ENCODE measurements at regions not wholly inside any gene's neighbourhood (a gene's known extent, or its start where the extent isn't known, plus 50 kb on each side); places are given as distances from the start of the nearest gene placed in this dataset.

GRCh38 chr16:73756289-73757178, 540.1 kb upstream of the PSMD7 start:
- no peaks in the 10 kb centered on the region for H3K4me1 Mint-ChIP-seq
- no peak for DNase-seq
- no peaks in the 10 kb centered on the region for H3K27me3 Mint-ChIP-seq
- ChIA-PET POLR2A (no interaction called here), CTCF (interaction anchor here (0.6 kb wide), 1 partner anchor 1054 kb away, joined by 3 read pairs; no protein-coding TSS in a partner anchor)
- peaks cover 5% of the 10 kb centered on the region for H3K9me3 Mint-ChIP-seq
- H3K27ac Mint-ChIP-seq: no peak overlapping the region
- no peak overlapping the region for H3K4me3 Mint-ChIP-seq
- H3K36me3 Mint-ChIP-seq (ENCODE audit: low read depth): no peaks in the 10 kb centered on the region

- H3K4me3 Mint-ChIP-seq: no peak overlapping the region
- no peak overlapping the region for H3K27ac Mint-ChIP-seq
- POLR2A ChIA-PET: no interaction called here
- CTCF ChIA-PET: no interaction called here
- peaks cover 4% of the 10 kb centered on the region for H3K9me3 Mint-ChIP-seq
- H3K27me3 Mint-ChIP-seq: no peaks in the 10 kb centered on the region
- DNase-seq: no peak
- no peaks in the 10 kb centered on the region for H3K36me3 Mint-ChIP-seq (ENCODE audit: low read depth)
- H3K4me1 Mint-ChIP-seq: no peaks in the 10 kb centered on the region
Observed at GRCh38 chr16:73753931-73754330, 542.7 kb upstream of the PSMD7 start.

GRCh38 chr16:73750639-73751038, 546.0 kb upstream of the PSMD7 start:
- H3K4me3 Mint-ChIP-seq: no peak overlapping the region
- H3K27ac Mint-ChIP-seq: no peak overlapping the region
- no peak for DNase-seq
- CTCF ChIA-PET: no interaction called here
- H3K27me3 Mint-ChIP-seq: no peaks in the 10 kb centered on the region
- H3K9me3 Mint-ChIP-seq: peaks cover 4% of the 10 kb centered on the region
- no peaks in the 10 kb centered on the region for H3K4me1 Mint-ChIP-seq
- POLR2A ChIA-PET: no interaction called here
- H3K36me3 Mint-ChIP-seq (ENCODE audit: low read depth): no peaks in the 10 kb centered on the region

GRCh38 chr16:73747328-73747727, 549.3 kb upstream of the PSMD7 start:
- ChIA-PET POLR2A (no interaction called here), CTCF (no interaction called here)
- Mint-ChIP-seq H3K36me3 (ENCODE audit: low read depth) (no peaks in the 10 kb centered on the region), H3K27ac (no peak overlapping the region), H3K27me3 (no peaks in the 10 kb centered on the region), H3K4me3 (no peak overlapping the region), H3K9me3 (peaks cover 4% of the 10 kb centered on the region), H3K4me1 (no peaks in the 10 kb centered on the region)
- no peak for DNase-seq

GRCh38 chr16:73746554-73746953, 550.1 kb upstream of the PSMD7 start:
- Mint-ChIP-seq H3K36me3 (ENCODE audit: low read depth) (no peaks in the 10 kb centered on the region), H3K4me3 (no peak overlapping the region), H3K4me1 (no peaks in the 10 kb centered on the region), H3K9me3 (peaks cover 4% of the 10 kb centered on the region), H3K27ac (no peak overlapping the region), H3K27me3 (no peaks in the 10 kb centered on the region)
- ChIA-PET CTCF (no interaction called here), POLR2A (no interaction called here)
- DNase-seq: no peak

- no peak overlapping the region for H3K27ac Mint-ChIP-seq
- no peak for DNase-seq
- no peaks in the 10 kb centered on the region for H3K27me3 Mint-ChIP-seq
- ChIA-PET POLR2A (no interaction called here), CTCF (no interaction called here)
- no peaks in the 10 kb centered on the region for H3K36me3 Mint-ChIP-seq (ENCODE audit: low read depth)
- H3K4me1 Mint-ChIP-seq: no peaks in the 10 kb centered on the region
- H3K4me3 Mint-ChIP-seq: no peak overlapping the region
- peaks cover 2% of the 10 kb centered on the region for H3K9me3 Mint-ChIP-seq
Observed at GRCh38 chr16:73743665-73744496, 552.7 kb upstream of the PSMD7 start.

- CTCF ChIA-PET: no interaction called here
- Mint-ChIP-seq H3K9me3 (peaks cover 2% of the 10 kb centered on the region), H3K27me3 (no peaks in the 10 kb centered on the region), H3K36me3 (ENCODE audit: low read depth) (no peaks in the 10 kb centered on the region), H3K4me3 (no peak overlapping the region), H3K4me1 (no peaks in the 10 kb centered on the region), H3K27ac (no peak overlapping the region)
- POLR2A ChIA-PET: no interaction called here
- DNase-seq: no peak
Observed at GRCh38 chr16:73739049-73739769, 557.4 kb upstream of the PSMD7 start.

GRCh38 chr16:73738266-73738665, 558.3 kb upstream of the PSMD7 start:
- ChIA-PET CTCF (no interaction called here), POLR2A (no interaction called here)
- no peak for DNase-seq
- H3K36me3 Mint-ChIP-seq (ENCODE audit: low read depth): no peaks in the 10 kb centered on the region
- H3K9me3 Mint-ChIP-seq: peaks cover 2% of the 10 kb centered on the region
- H3K4me3 Mint-ChIP-seq: no peak overlapping the region
- no peaks in the 10 kb centered on the region for H3K27me3 Mint-ChIP-seq
- no peak overlapping the region for H3K27ac Mint-ChIP-seq
- no peaks in the 10 kb centered on the region for H3K4me1 Mint-ChIP-seq

GRCh38 chr16:73737637-73738036, 559.0 kb upstream of the PSMD7 start:
- Mint-ChIP-seq H3K4me3 (no peak overlapping the region), H3K27me3 (no peaks in the 10 kb centered on the region), H3K36me3 (ENCODE audit: low read depth) (no peaks in the 10 kb centered on the region), H3K4me1 (no peaks in the 10 kb centered on the region), H3K9me3 (peaks cover 2% of the 10 kb centered on the region), H3K27ac (no peak overlapping the region)
- ChIA-PET CTCF (no interaction called here), POLR2A (no interaction called here)
- no peak for DNase-seq

- H3K9me3 Mint-ChIP-seq: peaks cover 2% of the 10 kb centered on the region
- ChIA-PET CTCF (no interaction called here), POLR2A (no interaction called here)
- no peak for DNase-seq
- no peak overlapping the region for H3K4me3 Mint-ChIP-seq
- H3K4me1 Mint-ChIP-seq: no peaks in the 10 kb centered on the region
- H3K27me3 Mint-ChIP-seq: no peaks in the 10 kb centered on the region
- no peaks in the 10 kb centered on the region for H3K36me3 Mint-ChIP-seq (ENCODE audit: low read depth)
- no peak overlapping the region for H3K27ac Mint-ChIP-seq
Observed at GRCh38 chr16:73735954-73736353, 560.7 kb upstream of the PSMD7 start.

GRCh38 chr16:73735018-73735417, 561.6 kb upstream of the PSMD7 start:
- ChIA-PET POLR2A (no interaction called here), CTCF (interaction anchor here (0.6 kb wide), 1 partner anchor 1134 kb away, joined by 3 read pairs; no protein-coding TSS in a partner anchor)
- no peak overlapping the region for H3K4me3 Mint-ChIP-seq
- H3K9me3 Mint-ChIP-seq: peaks cover 1% of the 10 kb centered on the region
- H3K36me3 Mint-ChIP-seq (ENCODE audit: low read depth): no peaks in the 10 kb centered on the region
- no peaks in the 10 kb centered on the region for H3K27me3 Mint-ChIP-seq
- no peaks in the 10 kb centered on the region for H3K4me1 Mint-ChIP-seq
- no peak for DNase-seq
- no peak overlapping the region for H3K27ac Mint-ChIP-seq

- ChIA-PET POLR2A (no interaction called here), CTCF (no interaction called here)
- peaks cover 5% of the 10 kb centered on the region for H3K9me3 Mint-ChIP-seq
- H3K4me1 Mint-ChIP-seq: no peaks in the 10 kb centered on the region
- no peaks in the 10 kb centered on the region for H3K27me3 Mint-ChIP-seq
- no peak overlapping the region for H3K27ac Mint-ChIP-seq
- DNase-seq: no peak
- no peak overlapping the region for H3K4me3 Mint-ChIP-seq
- no peaks in the 10 kb centered on the region for H3K36me3 Mint-ChIP-seq (ENCODE audit: low read depth)
Observed at GRCh38 chr16:73732681-73733080, 563.9 kb upstream of the PSMD7 start.

- no peak for DNase-seq
- no peak overlapping the region for H3K4me3 Mint-ChIP-seq
- H3K9me3 Mint-ChIP-seq: peaks cover 5% of the 10 kb centered on the region
- no peaks in the 10 kb centered on the region for H3K4me1 Mint-ChIP-seq
- no peaks in the 10 kb centered on the region for H3K36me3 Mint-ChIP-seq (ENCODE audit: low read depth)
- CTCF ChIA-PET: no interaction called here
- POLR2A ChIA-PET: no interaction called here
- H3K27ac Mint-ChIP-seq: no peak overlapping the region
- H3K27me3 Mint-ChIP-seq: no peaks in the 10 kb centered on the region
Observed at GRCh38 chr16:73732143-73732542, 564.5 kb upstream of the PSMD7 start.
